H1 (cell line): ENCODE measurements at regions not wholly inside any gene's neighbourhood (a gene's known extent, or its start where the extent isn't known, plus 50 kb on each side); places are given as distances from the start of the nearest gene placed in this dataset.

Experiments
- TF ChIP-seq, protein P1 (sequence below): IDR thresholded peaks from 2 replicates; pipeline ENCODE4 v1.6.1; 2012; ENCODE audit warnings: inconsistent platforms

DNA sequence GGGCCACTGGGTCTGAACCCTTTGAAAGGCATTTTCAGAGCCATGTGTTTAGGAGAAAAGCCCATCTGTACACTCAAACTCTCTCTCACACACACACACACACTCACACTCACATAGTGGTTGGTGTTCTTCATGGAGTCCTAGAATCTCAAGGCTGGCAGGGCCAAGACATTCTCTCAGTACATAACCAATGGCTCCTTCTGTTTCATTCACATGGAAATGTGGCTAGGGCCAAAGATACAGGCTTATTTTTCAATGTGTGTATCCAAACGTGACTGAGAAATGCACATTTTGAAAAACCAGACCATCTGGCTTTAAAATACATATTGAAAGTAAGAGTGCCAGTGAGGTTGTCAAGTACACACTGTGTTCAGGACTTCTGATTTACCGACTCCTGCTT is 59.0 kb upstream of the SALL1 start (continued):
- TF ChIP-seq, protein P1, sequence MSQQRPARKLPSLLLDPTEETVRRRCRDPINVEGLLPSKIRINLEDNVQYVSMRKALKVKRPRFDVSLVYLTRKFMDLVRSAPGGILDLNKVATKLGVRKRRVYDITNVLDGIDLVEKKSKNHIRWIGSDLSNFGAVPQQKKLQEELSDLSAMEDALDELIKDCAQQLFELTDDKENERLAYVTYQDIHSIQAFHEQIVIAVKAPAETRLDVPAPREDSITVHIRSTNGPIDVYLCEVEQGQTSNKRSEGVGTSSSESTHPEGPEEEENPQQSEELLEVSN = no peak
- TF ChIP-seq, all 59 proteins: peak for 0
